ENCODE measurements at regions not wholly inside any gene's neighbourhood (a gene's known extent, or its start where the extent isn't known, plus 50 kb on each side); places are given as distances from the start of the nearest gene placed in this dataset.

DNA sequence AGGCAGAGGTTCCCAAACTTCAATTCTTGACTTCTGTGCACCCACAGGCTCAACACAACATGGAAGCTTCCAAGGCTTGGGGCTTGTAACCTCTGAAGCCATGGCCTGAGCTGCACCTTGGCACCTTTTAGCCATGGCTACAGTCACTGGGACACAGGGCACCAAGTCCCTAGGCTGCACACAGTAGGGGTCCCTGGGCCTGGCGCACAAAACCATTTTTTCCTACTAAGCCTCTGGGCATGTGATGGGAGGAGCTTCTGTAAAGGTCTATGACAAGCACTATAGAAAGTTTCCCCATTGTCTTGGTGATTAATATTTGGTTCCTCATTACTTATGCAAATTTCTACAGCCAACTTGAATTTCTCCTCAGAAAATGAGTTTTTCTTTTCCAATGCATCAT is 420.9 kb upstream of the GRM3 start:
- Histone ChIP-seq H3K4me3 (ENCODE audit: low read depth in 1 of 5, low read length in 5 of 5) (no peak overlapping the region), H3K9ac (ENCODE audit: low read length in 5 of 5) (no peak overlapping the region), H3K36me3 (ENCODE audit: control insufficient read depth in 5 of 5, insufficient read depth in 5 of 5, low read length in 5 of 5) (no peaks in the 10 kb centered on the region), H3K27me3 (ENCODE audit: control insufficient read depth in 5 of 5, insufficient read depth in 4 of 5, low read length in 5 of 5) (no peaks in the 10 kb centered on the region), H3K9me3 (ENCODE audit: control insufficient read depth in 5 of 5, low read length in 5 of 5) (peaks cover 0 to 7% (median 0%) of the 10 kb centered on the region in 5 donors), H3K4me1 (ENCODE audit: control insufficient read depth in 5 of 5, insufficient read depth in 5 of 5, low read length in 5 of 5) (no peaks in the 10 kb centered on the region), H3K27ac (ENCODE audit: low read depth, low read length) (no peak overlapping the region)

- H3K27ac ChIP-seq (ENCODE audit: low read depth, low read length) = no peak overlapping the region
- no peak overlapping the region for H3K4me3 ChIP-seq (ENCODE audit: low read depth in 1 of 5, low read length in 5 of 5)
- no peaks in the 10 kb centered on the region for H3K4me1 ChIP-seq (ENCODE audit: control insufficient read depth in 5 of 5, insufficient read depth in 5 of 5, low read length in 5 of 5)
- H3K9ac ChIP-seq (ENCODE audit: low read length in 5 of 5) = no peak overlapping the region
- no peaks in the 10 kb centered on the region for H3K27me3 ChIP-seq (ENCODE audit: control insufficient read depth in 5 of 5, insufficient read depth in 4 of 5, low read length in 5 of 5)
- no peaks in the 10 kb centered on the region for H3K9me3 ChIP-seq (ENCODE audit: control insufficient read depth in 5 of 5, low read length in 5 of 5)
- no peaks in the 10 kb centered on the region for H3K36me3 ChIP-seq (ENCODE audit: control insufficient read depth in 5 of 5, insufficient read depth in 5 of 5, low read length in 5 of 5)
These were observed 429.0 kb upstream of the GRM3 start for GRCh38 chr7:86214734-86215133.

- Histone ChIP-seq H3K27ac (ENCODE audit: low read depth, low read length) (no peak overlapping the region), H3K9me3 (ENCODE audit: control insufficient read depth in 5 of 5, low read length in 5 of 5) (no peaks in the 10 kb centered on the region), H3K9ac (ENCODE audit: low read length in 5 of 5) (no peak overlapping the region), H3K36me3 (ENCODE audit: control insufficient read depth in 5 of 5, insufficient read depth in 5 of 5, low read length in 5 of 5) (no peaks in the 10 kb centered on the region), H3K27me3 (ENCODE audit: control insufficient read depth in 5 of 5, insufficient read depth in 4 of 5, low read length in 5 of 5) (no peaks in the 10 kb centered on the region), H3K4me1 (ENCODE audit: control insufficient read depth in 5 of 5, insufficient read depth in 5 of 5, low read length in 5 of 5) (no peaks in the 10 kb centered on the region), H3K4me3 (ENCODE audit: low read depth in 1 of 5, low read length in 5 of 5) (no peak overlapping the region)
These were observed 430.7 kb upstream of the GRM3 start for GRCh38 chr7:86212976-86213375.

DNA sequence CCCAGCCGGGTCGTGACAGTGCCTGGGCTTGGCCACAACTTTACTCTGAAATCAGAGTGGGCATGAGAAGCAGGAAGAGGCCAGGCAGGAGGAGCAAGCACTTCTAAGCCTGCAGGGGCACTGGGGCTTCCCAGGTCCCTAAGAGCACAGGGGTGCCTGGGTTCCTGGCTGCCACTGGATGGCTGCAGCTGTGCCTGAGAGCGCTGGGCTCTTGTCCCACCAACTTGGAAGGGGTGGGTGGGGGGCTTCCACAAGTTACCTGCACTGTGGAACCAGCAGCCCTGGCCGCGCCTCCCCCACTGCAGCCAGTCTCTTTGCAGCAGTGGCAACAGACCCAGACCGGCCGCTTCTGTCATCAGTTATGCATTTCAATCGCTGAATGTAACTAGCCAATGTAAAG is 434.7 kb upstream of the GRM3 start:
- H3K9ac ChIP-seq (ENCODE audit: low read length in 5 of 5) = no peak overlapping the region

DNA sequence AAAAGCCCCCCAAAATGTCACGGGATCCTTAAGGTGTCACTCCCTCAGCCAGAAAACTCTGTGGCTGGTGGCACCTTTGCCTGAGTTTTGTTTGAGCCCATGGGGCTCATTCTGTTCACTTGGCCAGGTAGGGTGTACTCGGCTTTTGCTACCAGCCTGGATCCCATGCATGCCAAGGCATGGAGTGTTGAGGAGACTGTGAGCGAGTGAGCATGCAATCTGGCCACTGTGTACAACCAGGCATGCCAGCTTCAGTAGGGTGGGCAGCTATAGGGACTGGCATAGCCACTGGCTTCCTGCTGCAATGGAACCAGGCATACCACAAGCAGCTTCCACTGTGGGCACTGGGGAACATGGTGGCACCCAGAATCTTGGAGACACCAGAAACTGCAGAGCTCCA is 436.0 kb upstream of the GRM3 start:
- Histone ChIP-seq H3K9ac (ENCODE audit: low read length in 5 of 5) (no peak overlapping the region), H3K4me1 (ENCODE audit: control insufficient read depth in 5 of 5, insufficient read depth in 5 of 5, low read length in 5 of 5) (no peaks in the 10 kb centered on the region), H3K9me3 (ENCODE audit: control insufficient read depth in 5 of 5, low read length in 5 of 5) (peaks cover 0 to 7% (median 2%) of the 10 kb centered on the region in 5 donors), H3K36me3 (ENCODE audit: control insufficient read depth in 5 of 5, insufficient read depth in 5 of 5, low read length in 5 of 5) (no peaks in the 10 kb centered on the region), H3K27me3 (ENCODE audit: control insufficient read depth in 5 of 5, insufficient read depth in 4 of 5, low read length in 5 of 5) (no peaks in the 10 kb centered on the region), H3K27ac (ENCODE audit: low read depth, low read length) (no peak overlapping the region), H3K4me3 (ENCODE audit: low read depth in 1 of 5, low read length in 5 of 5) (no peak overlapping the region)

More for the DNA sequence above, 434.7 kb upstream of the GRM3 start:
- Histone ChIP-seq H3K27me3 (ENCODE audit: control insufficient read depth in 5 of 5, insufficient read depth in 4 of 5, low read length in 5 of 5) (no peaks in the 10 kb centered on the region), H3K4me3 (ENCODE audit: low read depth in 1 of 5, low read length in 5 of 5) (no peak overlapping the region), H3K36me3 (ENCODE audit: control insufficient read depth in 5 of 5, insufficient read depth in 5 of 5, low read length in 5 of 5) (no peaks in the 10 kb centered on the region), H3K4me1 (ENCODE audit: control insufficient read depth in 5 of 5, insufficient read depth in 5 of 5, low read length in 5 of 5) (no peaks in the 10 kb centered on the region), H3K27ac (ENCODE audit: low read depth, low read length) (no peak overlapping the region), H3K9me3 (ENCODE audit: control insufficient read depth in 5 of 5, low read length in 5 of 5) (peaks cover 0 to 3% (median 0%) of the 10 kb centered on the region in 5 donors)

GRCh38 chr7:86202833-86203232 is 440.9 kb upstream of the GRM3 start:
- no peaks in the 10 kb centered on the region for H3K4me1 ChIP-seq (ENCODE audit: control insufficient read depth in 5 of 5, insufficient read depth in 5 of 5, low read length in 5 of 5)
- H3K27me3 ChIP-seq (ENCODE audit: control insufficient read depth in 5 of 5, insufficient read depth in 4 of 5, low read length in 5 of 5) = no peaks in the 10 kb centered on the region
- no peak overlapping the region for H3K9ac ChIP-seq (ENCODE audit: low read length in 5 of 5)
- H3K27ac ChIP-seq (ENCODE audit: low read depth, low read length) = no peak overlapping the region
- peaks cover 0 to 17% (median 12%) of the 10 kb centered on the region in 5 donors for H3K9me3 ChIP-seq (ENCODE audit: control insufficient read depth in 5 of 5, low read length in 5 of 5)
- no peaks in the 10 kb centered on the region for H3K36me3 ChIP-seq (ENCODE audit: control insufficient read depth in 5 of 5, insufficient read depth in 5 of 5, low read length in 5 of 5)
- H3K4me3 ChIP-seq (ENCODE audit: low read depth in 1 of 5, low read length in 5 of 5) = no peak overlapping the region

DNA sequence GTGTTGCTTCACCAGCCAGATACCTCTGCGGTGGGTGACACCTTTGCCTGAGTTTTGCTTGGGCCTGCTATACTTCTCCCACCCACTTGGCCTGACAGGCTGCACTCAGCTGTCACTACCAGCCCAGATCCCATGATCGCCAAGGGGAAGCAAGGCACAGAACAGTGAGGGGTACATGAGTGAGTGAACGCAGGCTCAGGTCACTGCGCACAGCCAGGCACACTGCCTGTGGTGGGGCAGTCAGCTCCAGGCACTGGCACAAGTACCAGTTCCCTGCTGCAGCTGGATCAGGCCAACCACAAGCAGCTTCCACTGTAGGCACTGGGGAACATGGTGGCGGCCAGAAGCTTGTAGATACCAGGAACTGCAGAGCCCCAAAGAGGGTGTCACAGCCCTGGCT is 441.9 kb upstream of the GRM3 start:
- Histone ChIP-seq H3K27ac (ENCODE audit: low read depth, low read length) (no peak overlapping the region), H3K4me3 (ENCODE audit: low read depth in 1 of 5, low read length in 5 of 5) (no peak overlapping the region), H3K9me3 (ENCODE audit: control insufficient read depth in 5 of 5, low read length in 5 of 5) (peaks cover 0 to 14% (median 12%) of the 10 kb centered on the region in 5 donors), H3K27me3 (ENCODE audit: control insufficient read depth in 5 of 5, insufficient read depth in 4 of 5, low read length in 5 of 5) (no peaks in the 10 kb centered on the region), H3K36me3 (ENCODE audit: control insufficient read depth in 5 of 5, insufficient read depth in 5 of 5, low read length in 5 of 5) (no peaks in the 10 kb centered on the region), H3K9ac (ENCODE audit: low read length in 5 of 5) (no peak overlapping the region), H3K4me1 (ENCODE audit: control insufficient read depth in 5 of 5, insufficient read depth in 5 of 5, low read length in 5 of 5) (no peaks in the 10 kb centered on the region)

GRCh38 chr7:86199881-86200614 is 443.7 kb upstream of the GRM3 start:
- no peak overlapping the region for H3K27ac ChIP-seq (ENCODE audit: low read depth, low read length)
- no peaks in the 10 kb centered on the region for H3K4me1 ChIP-seq (ENCODE audit: control insufficient read depth in 5 of 5, insufficient read depth in 5 of 5, low read length in 5 of 5)
- peaks cover 0 to 14% (median 12%) of the 10 kb centered on the region in 5 donors for H3K9me3 ChIP-seq (ENCODE audit: control insufficient read depth in 5 of 5, low read length in 5 of 5)
- no peak overlapping the region for H3K9ac ChIP-seq (ENCODE audit: low read length in 5 of 5)
- H3K36me3 ChIP-seq (ENCODE audit: control insufficient read depth in 5 of 5, insufficient read depth in 5 of 5, low read length in 5 of 5) = no peaks in the 10 kb centered on the region
- no peaks in the 10 kb centered on the region for H3K27me3 ChIP-seq (ENCODE audit: control insufficient read depth in 5 of 5, insufficient read depth in 4 of 5, low read length in 5 of 5)
- no peak overlapping the region for H3K4me3 ChIP-seq (ENCODE audit: low read depth in 1 of 5, low read length in 5 of 5)

GRCh38 chr7:86190351-86190750 is 453.4 kb upstream of the GRM3 start:
- no peaks in the 10 kb centered on the region for H3K9me3 ChIP-seq (ENCODE audit: control insufficient read depth in 5 of 5, low read length in 5 of 5)
- no peak overlapping the region for H3K9ac ChIP-seq (ENCODE audit: low read length in 5 of 5)
- no peaks in the 10 kb centered on the region for H3K36me3 ChIP-seq (ENCODE audit: control insufficient read depth in 5 of 5, insufficient read depth in 5 of 5, low read length in 5 of 5)
- H3K27ac ChIP-seq (ENCODE audit: low read depth, low read length) = no peak overlapping the region
- H3K4me3 ChIP-seq (ENCODE audit: low read depth in 1 of 5, low read length in 5 of 5) = no peak overlapping the region
- H3K27me3 ChIP-seq (ENCODE audit: control insufficient read depth in 5 of 5, insufficient read depth in 4 of 5, low read length in 5 of 5) = no peaks in the 10 kb centered on the region
- H3K4me1 ChIP-seq (ENCODE audit: control insufficient read depth in 5 of 5, insufficient read depth in 5 of 5, low read length in 5 of 5) = no peaks in the 10 kb centered on the region

GRCh38 chr7:86181474-86181873 is 462.2 kb upstream of the GRM3 start:
- Histone ChIP-seq H3K27ac (ENCODE audit: low read depth, low read length) (no peak overlapping the region), H3K4me3 (ENCODE audit: low read depth in 1 of 5, low read length in 5 of 5) (no peak overlapping the region), H3K9ac (ENCODE audit: low read length in 5 of 5) (no peak overlapping the region), H3K4me1 (ENCODE audit: control insufficient read depth in 5 of 5, insufficient read depth in 5 of 5, low read length in 5 of 5) (no peaks in the 10 kb centered on the region), H3K9me3 (ENCODE audit: control insufficient read depth in 5 of 5, low read length in 5 of 5) (no peaks in the 10 kb centered on the region), H3K36me3 (ENCODE audit: control insufficient read depth in 5 of 5, insufficient read depth in 5 of 5, low read length in 5 of 5) (no peaks in the 10 kb centered on the region), H3K27me3 (ENCODE audit: control insufficient read depth in 5 of 5, insufficient read depth in 4 of 5, low read length in 5 of 5) (no peaks in the 10 kb centered on the region)
